ENCODE measurements at regions not wholly inside any gene's neighbourhood (a gene's known extent, or its start where the extent isn't known, plus 50 kb on each side); places are given as distances from the start of the nearest gene placed in this dataset.

DNA sequence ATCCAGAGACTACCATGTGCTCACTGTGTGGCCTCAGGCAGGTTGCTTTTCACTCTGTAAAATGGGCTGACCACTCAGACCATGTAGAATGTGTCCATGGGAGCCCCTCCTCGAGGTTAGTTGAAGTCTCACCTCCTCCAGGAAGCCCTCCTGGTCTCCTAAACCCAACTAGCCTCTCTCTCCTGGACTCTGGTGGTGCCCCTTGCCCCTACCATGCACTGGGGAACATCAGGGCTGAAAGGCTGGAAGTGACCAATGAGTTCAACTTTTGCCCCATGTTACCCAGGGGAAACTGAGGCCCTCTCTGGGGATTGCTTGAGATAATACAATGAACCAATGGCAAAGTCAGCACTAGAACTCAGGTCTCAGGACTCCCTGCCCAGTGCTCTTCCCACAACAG, 69.2 kb upstream of the SLC6A6 start:
- H3K9me3 ChIP-seq (ENCODE audit: control insufficient read depth, low read length), result no peaks in the 10 kb centered on the region
- ATAC-seq (ENCODE audit: low FRiP score) (no peak), DNase-seq (no peak)
- H3K36me3 ChIP-seq (ENCODE audit: control insufficient read depth in 1 of 2, insufficient read depth in 2 of 2, low read length in 1 of 2), result no peaks in the 10 kb centered on the region
- no peaks in the 10 kb centered on the region for H3K27me3 ChIP-seq (ENCODE audit: control insufficient read depth in 1 of 2, insufficient read depth in 2 of 2, low read length in 1 of 2)
- intact Hi-C loops (cut with DNase I), result no loop called here
- 74 to 85% methylated on average over 1 of the region's 1 CpG for WGBS, 2 donors
- no peak overlapping the region for H3K27ac ChIP-seq (ENCODE audit: low read depth in 1 of 2, low read length in 2 of 2)
- no peak overlapping the region for H3K4me3 ChIP-seq (ENCODE audit: low read length in 2 of 2)
- no peaks in the 10 kb centered on the region for H3K4me1 ChIP-seq (ENCODE audit: control insufficient read depth in 1 of 2, insufficient read depth in 2 of 2, low read length in 2 of 2)

- intact Hi-C loops (cut with DNase I), result no loop called here
- H3K27me3 ChIP-seq (ENCODE audit: control insufficient read depth in 1 of 2, insufficient read depth in 2 of 2, low read length in 1 of 2), result no peaks in the 10 kb centered on the region
- no peak overlapping the region for H3K4me3 ChIP-seq (ENCODE audit: low read length in 2 of 2)
- H3K36me3 ChIP-seq (ENCODE audit: control insufficient read depth in 1 of 2, insufficient read depth in 2 of 2, low read length in 1 of 2), result no peaks in the 10 kb centered on the region
- no peaks in the 10 kb centered on the region for H3K4me1 ChIP-seq (ENCODE audit: control insufficient read depth in 1 of 2, insufficient read depth in 2 of 2, low read length in 2 of 2)
- no peak for ATAC-seq (ENCODE audit: low FRiP score)
- no peak for DNase-seq
- no peak overlapping the region for H3K27ac ChIP-seq (ENCODE audit: low read depth in 1 of 2, low read length in 2 of 2)
- WGBS, 2 donors, result 91 to 93% methylated on average over 8 of the region's 8 CpGs
- H3K9me3 ChIP-seq (ENCODE audit: control insufficient read depth, low read length), result no peaks in the 10 kb centered on the region
Observed at GRCh38 chr3:14333621-14334020, 68.8 kb upstream of the SLC6A6 start.

DNA sequence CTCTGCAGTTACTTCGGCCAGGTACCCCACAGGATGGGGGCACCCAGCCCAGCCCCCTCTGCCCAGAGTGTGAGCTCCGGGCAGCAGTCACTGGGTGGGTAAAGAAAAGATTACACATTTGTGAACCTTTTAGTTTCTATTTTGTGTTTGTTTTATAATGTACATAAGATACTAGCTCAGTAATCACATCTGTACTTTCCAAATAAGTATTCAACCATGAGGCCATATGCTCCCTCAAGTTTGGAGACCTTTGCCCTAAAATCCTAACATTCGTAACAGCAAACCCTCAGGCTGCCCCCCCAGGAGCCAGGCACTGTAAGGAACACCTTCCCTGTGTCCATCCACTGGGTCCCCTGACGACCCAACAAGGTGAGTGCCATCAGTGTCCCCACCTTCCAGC, 68.3 kb upstream of the SLC6A6 start:
- no peak for DNase-seq

GRCh38 chr3:14334936-14335335, 67.5 kb upstream of the SLC6A6 start:
- 80 to 88% methylated on average over 7 of the region's 7 CpGs for WGBS, 2 donors
- no peaks in the 10 kb centered on the region for H3K9me3 ChIP-seq (ENCODE audit: control insufficient read depth, low read length)
- ATAC-seq (ENCODE audit: low FRiP score) (no peak), DNase-seq (no peak)
- intact Hi-C loops (cut with DNase I), result no loop called here
- no peaks in the 10 kb centered on the region for H3K4me1 ChIP-seq (ENCODE audit: control insufficient read depth in 1 of 2, insufficient read depth in 2 of 2, low read length in 2 of 2)
- no peaks in the 10 kb centered on the region for H3K27me3 ChIP-seq (ENCODE audit: control insufficient read depth in 1 of 2, insufficient read depth in 2 of 2, low read length in 1 of 2)
- H3K27ac ChIP-seq (ENCODE audit: low read depth in 1 of 2, low read length in 2 of 2), result no peak overlapping the region
- no peaks in the 10 kb centered on the region for H3K36me3 ChIP-seq (ENCODE audit: control insufficient read depth in 1 of 2, insufficient read depth in 2 of 2, low read length in 1 of 2)
- no peak overlapping the region for H3K4me3 ChIP-seq (ENCODE audit: low read length in 2 of 2)

More for the DNA sequence above, 68.3 kb upstream of the SLC6A6 start:
- Histone ChIP-seq H3K4me1 (ENCODE audit: control insufficient read depth in 1 of 2, insufficient read depth in 2 of 2, low read length in 2 of 2) (no peaks in the 10 kb centered on the region), H3K36me3 (ENCODE audit: control insufficient read depth in 1 of 2, insufficient read depth in 2 of 2, low read length in 1 of 2) (no peaks in the 10 kb centered on the region), H3K27ac (ENCODE audit: low read depth in 1 of 2, low read length in 2 of 2) (no peak overlapping the region), H3K9me3 (ENCODE audit: control insufficient read depth, low read length) (no peaks in the 10 kb centered on the region), H3K4me3 (ENCODE audit: low read length in 2 of 2) (no peak overlapping the region), H3K27me3 (ENCODE audit: control insufficient read depth in 1 of 2, insufficient read depth in 2 of 2, low read length in 1 of 2) (no peaks in the 10 kb centered on the region)
- ATAC-seq (ENCODE audit: low FRiP score), result no peak
- WGBS, 2 donors, result 91% methylated on average over 4 of the region's 4 CpGs
- intact Hi-C loops (cut with DNase I), result no loop called here

DNA sequence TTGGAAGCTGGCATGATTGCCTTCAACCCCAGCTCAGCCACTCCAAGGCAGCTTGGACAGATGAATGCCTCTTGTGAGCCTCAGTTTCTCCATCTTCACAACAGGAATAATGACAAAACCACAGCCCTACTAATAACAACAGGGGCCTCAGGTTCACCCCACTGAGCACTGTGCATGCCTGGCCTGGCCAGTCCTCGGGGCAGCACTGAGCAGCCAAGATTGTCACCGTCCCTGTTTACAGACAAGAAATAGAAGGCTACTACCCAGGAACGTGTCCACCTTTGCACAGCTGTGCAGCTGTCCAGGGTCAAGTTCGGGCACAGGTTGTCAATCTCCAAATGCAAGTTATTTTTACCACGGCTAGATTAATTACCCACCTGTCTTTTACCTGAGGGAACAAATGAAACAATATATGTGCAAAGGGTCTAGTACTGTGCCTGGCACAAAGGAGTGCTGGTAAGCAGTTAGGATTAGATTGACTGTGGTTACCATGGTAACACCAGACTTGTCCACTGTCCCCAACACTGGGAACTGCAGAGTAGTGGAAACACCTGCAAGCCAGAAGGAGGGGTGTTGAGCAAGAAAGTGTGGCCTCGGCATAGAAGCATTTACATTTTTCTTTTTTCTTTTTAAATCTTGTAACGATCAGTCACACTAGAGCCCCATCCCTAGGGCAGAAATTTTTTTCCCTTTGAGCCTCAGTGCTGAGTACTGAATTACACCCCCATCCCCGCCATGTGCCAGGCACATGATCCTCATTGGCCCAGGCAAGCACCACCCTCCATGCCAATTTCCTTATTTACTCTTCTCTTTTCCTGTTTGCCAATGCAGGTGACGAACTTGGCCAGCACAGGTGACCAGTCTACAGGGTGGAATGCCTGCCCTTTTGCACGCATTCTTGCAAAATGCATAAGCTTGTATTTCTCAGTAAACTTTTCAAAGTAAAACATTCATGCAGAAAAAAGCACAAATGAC, 66.3 kb upstream of the SLC6A6 start:
- Histone ChIP-seq H3K9me3 (ENCODE audit: control insufficient read depth, low read length) (no peaks in the 10 kb centered on the region), H3K4me3 (ENCODE audit: low read length in 2 of 2) (no peak overlapping the region), H3K4me1 (ENCODE audit: control insufficient read depth in 1 of 2, insufficient read depth in 2 of 2, low read length in 2 of 2) (no peaks in the 10 kb centered on the region), H3K27ac (ENCODE audit: low read depth in 1 of 2, low read length in 2 of 2) (no peak overlapping the region), H3K27me3 (ENCODE audit: control insufficient read depth in 1 of 2, insufficient read depth in 2 of 2, low read length in 1 of 2) (no peaks in the 10 kb centered on the region), H3K36me3 (ENCODE audit: control insufficient read depth in 1 of 2, insufficient read depth in 2 of 2, low read length in 1 of 2) (no peaks in the 10 kb centered on the region)
- WGBS, 2 donors, result 58 to 78% methylated on average over 10 of the region's 10 CpGs
- ATAC-seq (ENCODE audit: low FRiP score) (no peak), DNase-seq (peak in 1 of 2 donors; percentile 24)
- intact Hi-C loops (cut with DNase I), result no loop called here

GRCh38 chr3:14336749-14337598, 65.4 kb upstream of the SLC6A6 start:
- Histone ChIP-seq H3K36me3 (ENCODE audit: control insufficient read depth in 1 of 2, insufficient read depth in 2 of 2, low read length in 1 of 2) (no peaks in the 10 kb centered on the region), H3K9me3 (ENCODE audit: control insufficient read depth, low read length) (no peaks in the 10 kb centered on the region), H3K27me3 (ENCODE audit: control insufficient read depth in 1 of 2, insufficient read depth in 2 of 2, low read length in 1 of 2) (no peaks in the 10 kb centered on the region), H3K4me1 (ENCODE audit: control insufficient read depth in 1 of 2, insufficient read depth in 2 of 2, low read length in 2 of 2) (no peaks in the 10 kb centered on the region), H3K4me3 (ENCODE audit: low read length in 2 of 2) (no peak overlapping the region), H3K27ac (ENCODE audit: low read depth in 1 of 2, low read length in 2 of 2) (no peak overlapping the region)
- intact Hi-C loops (cut with DNase I), result no loop called here
- WGBS, 2 donors, result 55 to 63% methylated on average over 17 of the region's 17 CpGs
- peak in 1 of 2 donors; percentile 17 for DNase-seq
- ATAC-seq (ENCODE audit: low FRiP score), result no peak

- intact Hi-C loops (cut with DNase I), result no loop called here
- no peak for DNase-seq
- Histone ChIP-seq H3K36me3 (ENCODE audit: control insufficient read depth in 1 of 2, insufficient read depth in 2 of 2, low read length in 1 of 2) (no peaks in the 10 kb centered on the region), H3K4me1 (ENCODE audit: control insufficient read depth in 1 of 2, insufficient read depth in 2 of 2, low read length in 2 of 2) (no peaks in the 10 kb centered on the region), H3K9me3 (ENCODE audit: control insufficient read depth, low read length) (no peaks in the 10 kb centered on the region), H3K4me3 (ENCODE audit: low read length in 2 of 2) (no peak overlapping the region), H3K27me3 (ENCODE audit: control insufficient read depth in 1 of 2, insufficient read depth in 2 of 2, low read length in 1 of 2) (no peaks in the 10 kb centered on the region), H3K27ac (ENCODE audit: low read depth in 1 of 2, low read length in 2 of 2) (no peak overlapping the region)
- 69 to 75% methylated on average over 6 of the region's 6 CpGs for WGBS, 2 donors
- ATAC-seq (ENCODE audit: low FRiP score), result no peak
Observed at GRCh38 chr3:14337828-14338227, 64.6 kb upstream of the SLC6A6 start.

GRCh38 chr3:14338242-14338641, 64.2 kb upstream of the SLC6A6 start:
- H3K27me3 ChIP-seq (ENCODE audit: control insufficient read depth in 1 of 2, insufficient read depth in 2 of 2, low read length in 1 of 2), result no peaks in the 10 kb centered on the region
- H3K4me1 ChIP-seq (ENCODE audit: control insufficient read depth in 1 of 2, insufficient read depth in 2 of 2, low read length in 2 of 2), result no peaks in the 10 kb centered on the region
- ATAC-seq (ENCODE audit: low FRiP score) (no peak), DNase-seq (no peak)
- no peak overlapping the region for H3K4me3 ChIP-seq (ENCODE audit: low read length in 2 of 2)
- no peak overlapping the region for H3K27ac ChIP-seq (ENCODE audit: low read depth in 1 of 2, low read length in 2 of 2)
- intact Hi-C loops (cut with DNase I), result no loop called here
- H3K36me3 ChIP-seq (ENCODE audit: control insufficient read depth in 1 of 2, insufficient read depth in 2 of 2, low read length in 1 of 2), result no peaks in the 10 kb centered on the region
- H3K9me3 ChIP-seq (ENCODE audit: control insufficient read depth, low read length), result no peaks in the 10 kb centered on the region
- WGBS, 2 donors, result 67 to 79% methylated on average over 4 of the region's 4 CpGs
